ENCODE measurements at regions not wholly inside any gene's neighbourhood (a gene's known extent, or its start where the extent isn't known, plus 50 kb on each side); places are given as distances from the start of the nearest gene placed in this dataset.

DNA sequence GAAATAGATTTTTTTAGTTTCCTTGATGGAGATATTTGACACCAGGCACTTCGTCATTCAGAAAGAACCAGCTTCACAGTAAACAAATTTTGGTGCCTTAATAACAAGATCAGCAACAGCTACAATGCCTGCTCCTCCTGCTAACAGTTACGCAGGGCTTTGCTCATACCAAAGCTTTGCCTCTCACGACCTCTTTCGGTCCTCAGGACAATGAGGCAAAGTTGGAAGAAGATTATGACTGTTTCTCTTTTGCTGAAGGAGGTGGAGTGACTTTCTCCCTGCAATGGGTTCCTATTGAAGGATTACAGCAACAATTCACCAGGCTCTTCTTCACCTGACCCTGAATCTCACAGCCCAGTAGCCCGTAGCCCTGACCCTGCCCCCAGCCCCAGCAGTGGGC, 440.1 kb downstream of the PREX1 start:
- H3K9me3 ChIP-seq (ENCODE audit: severe bottlenecking): peaks cover 8% of the 10 kb centered on the region
- DNase-seq: peak; percentile 23
- no peaks in the 10 kb centered on the region for H3K27me3 ChIP-seq (ENCODE audit: insufficient read depth, low read depth, severe bottlenecking)
- no peak overlapping the region for H3K27ac ChIP-seq
- TF ChIP-seq, protein P1, sequence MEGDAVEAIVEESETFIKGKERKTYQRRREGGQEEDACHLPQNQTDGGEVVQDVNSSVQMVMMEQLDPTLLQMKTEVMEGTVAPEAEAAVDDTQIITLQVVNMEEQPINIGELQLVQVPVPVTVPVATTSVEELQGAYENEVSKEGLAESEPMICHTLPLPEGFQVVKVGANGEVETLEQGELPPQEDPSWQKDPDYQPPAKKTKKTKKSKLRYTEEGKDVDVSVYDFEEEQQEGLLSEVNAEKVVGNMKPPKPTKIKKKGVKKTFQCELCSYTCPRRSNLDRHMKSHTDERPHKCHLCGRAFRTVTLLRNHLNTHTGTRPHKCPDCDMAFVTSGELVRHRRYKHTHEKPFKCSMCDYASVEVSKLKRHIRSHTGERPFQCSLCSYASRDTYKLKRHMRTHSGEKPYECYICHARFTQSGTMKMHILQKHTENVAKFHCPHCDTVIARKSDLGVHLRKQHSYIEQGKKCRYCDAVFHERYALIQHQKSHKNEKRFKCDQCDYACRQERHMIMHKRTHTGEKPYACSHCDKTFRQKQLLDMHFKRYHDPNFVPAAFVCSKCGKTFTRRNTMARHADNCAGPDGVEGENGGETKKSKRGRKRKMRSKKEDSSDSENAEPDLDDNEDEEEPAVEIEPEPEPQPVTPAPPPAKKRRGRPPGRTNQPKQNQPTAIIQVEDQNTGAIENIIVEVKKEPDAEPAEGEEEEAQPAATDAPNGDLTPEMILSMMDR (IDR thresholded peaks at IDR 0.05; ENCODE audit: low read depth, low read length): peak; percentile 29; the same call in 1 of the 2 replicates
- no peak overlapping the region for H3K4me3 ChIP-seq (ENCODE audit: low read depth, low read length)
- H3K36me3 ChIP-seq: no peaks in the 10 kb centered on the region

DNA sequence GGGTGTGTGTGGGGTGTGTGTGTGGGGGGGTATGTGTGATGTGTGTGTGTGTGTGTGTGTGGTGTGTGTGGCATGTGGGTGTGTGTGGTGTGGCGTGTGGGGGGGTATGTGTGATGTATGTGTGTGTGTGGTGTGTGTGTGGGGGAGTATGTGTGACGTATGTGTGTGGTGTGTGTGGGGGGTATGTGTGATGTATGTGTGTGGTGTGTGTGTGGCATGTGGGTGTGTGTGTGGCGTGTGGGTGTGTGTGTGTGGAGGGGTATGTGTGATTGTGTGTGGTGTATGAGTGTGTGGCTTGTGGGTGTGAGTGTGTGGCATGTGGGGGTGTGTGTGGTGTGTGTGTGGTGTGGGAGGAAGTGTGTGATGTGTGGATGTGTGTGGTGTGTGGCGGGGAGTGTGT, 442.3 kb downstream of the PREX1 start:
- TF ChIP-seq, protein P1 (IDR thresholded peaks at IDR 0.05; ENCODE audit: low read depth, low read length): no peak
- no peaks in the 10 kb centered on the region for H3K36me3 ChIP-seq
- no peak for DNase-seq
- no peaks in the 10 kb centered on the region for H3K9me3 ChIP-seq (ENCODE audit: severe bottlenecking)
- no peaks in the 10 kb centered on the region for H3K27me3 ChIP-seq (ENCODE audit: insufficient read depth, low read depth, severe bottlenecking)
- H3K27ac ChIP-seq: no peak overlapping the region
- H3K4me3 ChIP-seq (ENCODE audit: low read depth, low read length): no peak overlapping the region

DNA sequence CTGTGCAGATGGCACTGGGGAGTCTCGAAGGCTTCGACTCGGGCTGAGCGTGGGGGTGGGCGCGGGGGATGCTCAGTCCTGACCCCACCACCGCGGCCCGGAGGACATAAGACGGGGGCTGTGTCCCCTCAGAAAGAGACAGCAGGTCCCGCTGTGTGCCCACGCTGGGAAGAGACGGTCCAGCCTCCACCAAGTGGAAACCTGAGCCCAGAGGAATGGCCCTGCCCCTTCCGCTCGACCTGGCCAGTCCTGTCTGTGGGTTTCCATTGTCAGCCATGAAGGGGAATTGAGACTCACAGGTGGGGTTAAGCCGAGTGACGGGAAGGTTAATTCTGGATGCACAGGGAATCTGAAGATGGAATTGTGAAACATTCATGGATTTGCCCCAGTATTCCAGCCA, 442.7 kb downstream of the PREX1 start:
- H3K27ac ChIP-seq: no peak overlapping the region
- H3K9me3 ChIP-seq (ENCODE audit: severe bottlenecking): no peaks in the 10 kb centered on the region
- H3K36me3 ChIP-seq: no peaks in the 10 kb centered on the region
- TF ChIP-seq, protein P1 (IDR thresholded peaks at IDR 0.05; ENCODE audit: low read depth, low read length): no peak
- no peak overlapping the region for H3K4me3 ChIP-seq (ENCODE audit: low read depth, low read length)
- DNase-seq: no peak
- no peaks in the 10 kb centered on the region for H3K27me3 ChIP-seq (ENCODE audit: insufficient read depth, low read depth, severe bottlenecking)

DNA sequence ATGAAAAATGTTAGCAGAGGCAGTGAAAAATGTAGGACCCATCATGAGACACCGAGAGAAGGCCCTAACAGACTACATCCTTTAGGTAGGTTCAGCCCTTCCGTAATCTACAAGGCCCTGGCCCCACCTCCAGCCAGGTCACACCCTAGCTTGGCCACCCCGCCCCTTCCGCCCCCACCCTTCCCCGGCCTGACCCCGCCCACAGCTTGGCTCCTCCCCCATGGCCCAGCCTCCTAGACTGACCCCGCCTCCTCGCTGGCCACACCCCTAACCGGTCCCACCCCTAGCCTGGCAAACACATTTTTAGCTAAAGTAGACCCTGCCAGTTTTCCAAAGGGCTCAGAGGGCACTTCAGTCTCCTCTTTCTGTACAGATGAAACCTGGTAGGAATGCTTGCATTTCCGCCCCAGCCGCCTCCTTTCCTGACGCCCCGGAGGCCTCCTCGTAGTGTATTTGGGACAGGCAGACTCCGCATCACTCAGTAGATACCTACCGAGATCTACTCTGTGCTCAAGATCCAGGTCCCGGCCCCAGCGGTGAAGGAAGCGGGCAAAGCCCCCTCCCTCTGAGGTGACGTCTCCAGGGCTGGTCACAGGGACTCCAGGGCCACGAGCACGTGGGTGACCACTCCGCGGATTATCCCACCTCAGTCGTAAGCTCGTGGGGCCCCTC, 443.5 kb downstream of the PREX1 start:
- peak; percentile 27 for DNase-seq
- Histone ChIP-seq H3K9me3 (ENCODE audit: severe bottlenecking) (no peaks in the 10 kb centered on the region), H3K36me3 (no peaks in the 10 kb centered on the region), H3K27me3 (ENCODE audit: insufficient read depth, low read depth, severe bottlenecking) (no peaks in the 10 kb centered on the region), H3K27ac (no peak overlapping the region), H3K4me3 (ENCODE audit: low read depth, low read length) (no peak overlapping the region)
- TF ChIP-seq, protein P1 (IDR thresholded peaks at IDR 0.05; ENCODE audit: low read depth, low read length): no peak

DNA sequence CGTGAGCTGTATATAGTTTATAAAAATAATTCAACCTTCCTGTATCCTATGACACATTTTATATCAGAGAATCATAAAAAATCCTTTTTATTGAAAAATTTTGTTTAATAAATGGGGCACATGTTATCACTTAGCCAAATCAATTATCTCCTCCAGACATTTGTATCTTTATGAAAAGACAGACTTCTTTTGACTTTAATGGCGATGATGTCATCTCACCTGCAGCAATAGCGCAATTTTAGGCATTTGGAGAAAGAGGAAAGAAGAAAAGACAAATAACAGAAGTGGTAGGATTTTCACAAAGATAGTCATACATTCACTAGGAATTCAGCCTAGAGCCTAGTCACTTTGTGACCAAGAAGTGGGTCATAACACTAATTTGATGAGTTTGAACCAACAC, 444.5 kb downstream of the PREX1 start:
- Histone ChIP-seq H3K27ac (no peak overlapping the region), H3K36me3 (no peaks in the 10 kb centered on the region), H3K9me3 (ENCODE audit: severe bottlenecking) (no peaks in the 10 kb centered on the region), H3K4me3 (ENCODE audit: low read depth, low read length) (no peak overlapping the region), H3K27me3 (ENCODE audit: insufficient read depth, low read depth, severe bottlenecking) (no peaks in the 10 kb centered on the region)
- no peak for DNase-seq
- TF ChIP-seq, protein P1 (IDR thresholded peaks at IDR 0.05; ENCODE audit: low read depth, low read length): no peak

DNA sequence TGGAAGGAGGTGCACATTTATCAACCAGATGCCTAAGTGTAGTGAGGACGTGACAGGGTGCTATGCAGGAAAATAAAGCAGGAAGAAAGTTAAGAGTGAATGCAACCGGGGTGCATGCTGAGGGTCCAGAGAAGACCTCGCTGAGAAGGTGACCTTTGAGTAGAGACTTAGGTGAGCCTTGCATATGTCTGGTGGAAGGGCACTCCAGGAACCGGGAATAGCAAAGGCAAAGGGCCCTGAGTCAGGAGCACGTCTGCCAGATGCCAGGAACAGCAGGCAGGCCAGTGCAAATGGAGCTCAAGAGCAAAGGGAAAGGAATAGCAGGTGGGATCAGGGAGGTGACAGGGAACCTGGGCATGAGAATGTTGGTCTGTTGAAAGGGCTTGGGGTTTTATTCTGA, 445.5 kb downstream of the PREX1 start:
- H3K4me3 ChIP-seq (ENCODE audit: low read depth, low read length): no peak overlapping the region
- no peak overlapping the region for H3K27ac ChIP-seq
- TF ChIP-seq, protein P1 (IDR thresholded peaks at IDR 0.05; ENCODE audit: low read depth, low read length): no peak
- no peaks in the 10 kb centered on the region for H3K36me3 ChIP-seq
- no peak for DNase-seq
- H3K9me3 ChIP-seq (ENCODE audit: severe bottlenecking): no peaks in the 10 kb centered on the region
- no peaks in the 10 kb centered on the region for H3K27me3 ChIP-seq (ENCODE audit: insufficient read depth, low read depth, severe bottlenecking)

All from WERI-Rb-1 (cell line).